IMR-90 (cell line): ENCODE measurements at regions not wholly inside any gene's neighbourhood (a gene's known extent, or its start where the extent isn't known, plus 50 kb on each side); places are given as distances from the start of the nearest gene placed in this dataset.

Experiments
- MXI1 ChIP-seq: IDR thresholded peaks from 2 replicates; pipeline ENCODE4 v1.6.1; 2012; ENCODE audit warnings: low read depth, mild to moderate bottlenecking, low read length, moderate library complexity, borderline replicate concordance
- TF ChIP-seq, protein P1 (sequence below): conservative IDR thresholded peaks from 2 replicates; pipeline ENCODE4 v1.5.1; 2012; ENCODE audit warnings: mild to moderate bottlenecking, low read depth, low read length, improper control_type of control experiment

DNA sequence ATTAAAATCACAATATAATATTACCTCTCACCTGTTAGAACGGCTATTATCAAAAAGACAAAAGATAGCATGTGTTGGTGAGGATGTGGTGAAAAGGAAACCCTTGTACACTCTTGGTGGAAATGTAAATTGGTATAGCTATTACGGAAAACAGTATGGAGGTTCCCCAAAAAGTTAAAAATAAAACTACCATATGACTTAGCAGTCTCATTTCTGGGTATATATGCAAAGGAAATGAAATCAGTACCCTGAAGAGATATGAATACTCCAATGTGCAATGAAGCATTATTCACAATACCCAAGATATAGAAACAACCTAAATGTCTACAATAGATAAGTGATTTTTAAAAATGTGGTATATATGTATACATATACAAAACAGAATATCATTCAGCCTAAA is 199.9 kb downstream of the SNX18 start:
- TF ChIP-seq, protein P1, sequence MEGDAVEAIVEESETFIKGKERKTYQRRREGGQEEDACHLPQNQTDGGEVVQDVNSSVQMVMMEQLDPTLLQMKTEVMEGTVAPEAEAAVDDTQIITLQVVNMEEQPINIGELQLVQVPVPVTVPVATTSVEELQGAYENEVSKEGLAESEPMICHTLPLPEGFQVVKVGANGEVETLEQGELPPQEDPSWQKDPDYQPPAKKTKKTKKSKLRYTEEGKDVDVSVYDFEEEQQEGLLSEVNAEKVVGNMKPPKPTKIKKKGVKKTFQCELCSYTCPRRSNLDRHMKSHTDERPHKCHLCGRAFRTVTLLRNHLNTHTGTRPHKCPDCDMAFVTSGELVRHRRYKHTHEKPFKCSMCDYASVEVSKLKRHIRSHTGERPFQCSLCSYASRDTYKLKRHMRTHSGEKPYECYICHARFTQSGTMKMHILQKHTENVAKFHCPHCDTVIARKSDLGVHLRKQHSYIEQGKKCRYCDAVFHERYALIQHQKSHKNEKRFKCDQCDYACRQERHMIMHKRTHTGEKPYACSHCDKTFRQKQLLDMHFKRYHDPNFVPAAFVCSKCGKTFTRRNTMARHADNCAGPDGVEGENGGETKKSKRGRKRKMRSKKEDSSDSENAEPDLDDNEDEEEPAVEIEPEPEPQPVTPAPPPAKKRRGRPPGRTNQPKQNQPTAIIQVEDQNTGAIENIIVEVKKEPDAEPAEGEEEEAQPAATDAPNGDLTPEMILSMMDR, result no peak
- TF ChIP-seq MXI1, result no peak
